ENCODE measurements at regions not wholly inside any gene's neighbourhood (a gene's known extent, or its start where the extent isn't known, plus 50 kb on each side); places are given as distances from the start of the nearest gene placed in this dataset.
"Not testable (repeated sequence)": the region's sequence is repeated elsewhere in the genome, so short reads cannot be mapped to it uniquely, and the experiment has no call there.

DNA sequence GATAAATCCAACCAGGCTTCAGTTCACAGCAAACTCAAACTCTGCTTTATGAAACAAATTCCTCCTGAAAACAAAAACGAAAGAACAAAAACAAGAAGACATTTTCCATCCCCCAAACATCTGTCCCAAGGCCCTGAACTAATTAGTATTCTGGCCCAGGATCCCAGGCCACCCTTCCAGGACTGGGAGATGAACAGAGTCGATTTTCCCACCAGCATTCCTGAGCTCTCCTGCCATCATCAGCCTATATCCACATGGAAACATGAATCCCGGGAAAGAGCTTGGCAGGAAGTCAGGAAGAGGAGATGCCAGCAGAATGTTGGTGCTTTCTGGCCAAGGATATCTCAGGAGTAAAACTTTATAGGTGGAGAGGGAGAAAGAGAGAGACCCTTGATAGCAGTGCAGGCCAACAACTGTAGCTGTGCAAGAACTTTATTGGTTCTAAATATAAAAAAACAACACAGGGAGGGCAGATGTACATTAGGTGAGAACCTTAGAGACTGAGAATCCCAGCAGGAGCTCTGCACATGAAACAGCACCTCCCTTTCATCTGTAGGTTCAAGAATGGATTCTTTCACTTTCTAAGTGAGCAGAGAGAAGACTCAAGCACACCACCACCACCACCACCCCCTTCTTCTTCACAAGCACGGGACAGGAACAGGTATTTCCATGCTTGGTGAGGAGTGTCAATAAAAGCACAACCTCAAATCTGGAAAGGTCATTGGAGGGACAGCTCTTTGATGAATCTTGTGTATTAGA is 190.7 kb upstream of the TAS2R1 start:
- no peak for TF ChIP-seq CTCF (IDR thresholded peaks at IDR 0.05; ENCODE audit: insufficient read depth, missing control alignments)
- DNase-seq (ENCODE audit: insufficient read length, low spot score) (no peak), FAIRE-seq (no peak)

DNA sequence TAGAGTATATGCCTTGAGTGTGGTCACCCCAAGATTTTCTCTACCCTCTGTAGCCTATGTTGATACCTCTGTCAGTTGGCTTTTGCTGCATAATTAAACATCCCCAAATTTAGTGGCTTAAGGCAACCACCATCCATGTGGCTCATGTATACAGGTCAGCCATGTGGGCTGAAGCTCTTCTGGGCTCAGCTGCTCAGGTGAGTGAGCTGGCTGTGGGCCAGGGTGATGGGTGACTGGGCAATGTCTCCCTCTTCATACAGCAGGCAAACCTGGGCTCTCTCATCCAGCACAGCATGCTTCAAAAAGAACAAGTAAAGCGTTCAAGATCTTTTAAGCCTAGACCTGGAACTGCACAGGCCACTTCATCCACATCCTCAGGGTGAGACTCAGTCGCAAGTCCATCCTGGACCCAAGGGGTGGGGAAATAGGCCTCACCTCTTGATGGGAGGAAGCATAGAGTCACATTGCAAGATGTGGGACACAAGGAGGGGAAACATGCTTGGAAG is 188.2 kb upstream of the TAS2R1 start:
- DNase-seq (ENCODE audit: insufficient read length, low spot score) (no peak), FAIRE-seq (no peak)
- no peak for TF ChIP-seq CTCF (IDR thresholded peaks at IDR 0.05; ENCODE audit: insufficient read depth, missing control alignments)

DNA sequence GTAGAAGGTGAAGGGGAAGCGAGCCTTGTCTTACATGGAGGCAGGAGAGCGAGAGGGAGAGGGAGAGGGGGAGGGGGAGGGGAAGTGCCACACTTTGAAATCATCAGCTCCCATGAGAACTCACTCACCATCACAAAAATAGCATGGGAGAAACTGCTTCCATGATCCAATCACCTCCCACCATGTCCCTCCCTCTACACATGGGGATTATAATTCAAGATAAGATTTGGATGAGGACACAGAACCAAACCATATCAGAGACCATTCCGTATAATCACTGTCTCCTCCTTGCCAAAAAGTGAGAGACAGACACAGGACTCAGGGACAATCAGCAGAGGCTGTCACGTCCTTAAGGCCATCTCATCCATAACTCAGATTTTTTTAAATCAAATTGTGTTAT is 187.7 kb upstream of the TAS2R1 start:
- no peak for TF ChIP-seq CTCF (IDR thresholded peaks at IDR 0.05; ENCODE audit: insufficient read depth, missing control alignments)
- FAIRE-seq = no peak
- no peak for DNase-seq (ENCODE audit: insufficient read length, low spot score)

- DNase-seq (ENCODE audit: insufficient read length, low spot score) (no peak), FAIRE-seq (no peak)
- TF ChIP-seq CTCF (IDR thresholded peaks at IDR 0.05; ENCODE audit: insufficient read depth, missing control alignments) = no peak
Observed at GRCh38 chr5:9815051-9815450, 184.9 kb upstream of the TAS2R1 start.

- FAIRE-seq (no peak), DNase-seq (ENCODE audit: insufficient read length, low spot score) (no peak)
- TF ChIP-seq CTCF (IDR thresholded peaks at IDR 0.05; ENCODE audit: insufficient read depth, missing control alignments) = no peak
Observed at GRCh38 chr5:9813305-9813704, 183.2 kb upstream of the TAS2R1 start.

DNA sequence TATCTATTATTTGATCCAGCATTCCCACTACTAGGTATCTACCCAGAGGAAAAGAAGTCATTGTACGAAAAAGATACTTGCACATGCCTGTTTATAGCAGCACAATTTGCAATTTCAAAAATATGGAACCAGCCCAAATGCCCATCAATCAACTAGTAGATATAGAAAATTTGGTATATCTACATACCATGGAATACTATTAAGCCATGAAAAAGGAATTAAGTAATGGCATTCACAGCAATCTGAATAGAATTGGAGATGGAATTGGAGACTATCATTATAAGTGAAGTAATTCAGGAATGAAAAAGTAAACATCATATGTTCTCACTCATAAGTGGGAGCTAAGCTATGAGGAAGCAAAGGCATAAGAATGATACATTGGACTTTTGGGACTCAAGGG is 177.2 kb upstream of the TAS2R1 start:
- DNase-seq (ENCODE audit: insufficient read length, low spot score); FAIRE-seq: not testable (repeated sequence)

- DNase-seq (ENCODE audit: insufficient read length, low spot score) = no peak
- no peak for FAIRE-seq
- no peak for TF ChIP-seq CTCF (IDR thresholded peaks at IDR 0.05; ENCODE audit: insufficient read depth, missing control alignments)
Observed at GRCh38 chr5:9801908-9802307, 171.8 kb upstream of the TAS2R1 start.
